Neural progenitor cell (in vitro differentiated cells): ENCODE measurements at regions not wholly inside any gene's neighbourhood (a gene's known extent, or its start where the extent isn't known, plus 50 kb on each side); places are given as distances from the start of the nearest gene placed in this dataset.

ENCODE experiments used
- DNase-seq: peaks from one replicate; pipeline ENCODE4 v3.0.0-alpha.2; 2016; ENCODE audit warnings: low spot score
- H2AFZ ChIP-seq: fragments of 200-600 bp; sonication (generic); replicated peaks from 2 replicates; pipeline ENCODE4 v1.6.1; 2016; ENCODE audit warnings: antibody characterized with exemption
- H3F3A ChIP-seq: fragments of 200-600 bp; sonication (generic); 2 replicates; pipeline ENCODE4 v1.6.1; 2016; ENCODE audit warnings: antibody characterized with exemption, low read depth
- H3K27ac ChIP-seq: fragments of 200-600 bp; sonication (generic); 2 replicates; pipeline ENCODE4 v1.5.1; 2016; ENCODE audit warnings: mild to moderate bottlenecking
- H3K27me3 ChIP-seq: fragments of 200-600 bp; sonication (generic); 2 replicates; pipeline ENCODE4 v1.6.1; 2016; ENCODE audit warnings: mild to moderate bottlenecking, moderate library complexity
- H3K36me3 ChIP-seq: fragments of 200-600 bp; sonication (generic); 2 replicates; pipeline ENCODE4 v1.5.1; 2016
- H3K4me1 ChIP-seq: fragments of 200-600 bp; sonication (generic); 2 replicates; pipeline ENCODE4 v1.6.1; 2016; ENCODE audit warnings: mixed run types
- H3K4me2 ChIP-seq: fragments of 200-600 bp; sonication (generic); 2 replicates; pipeline ENCODE4 v1.6.1; 2016
- H3K4me3 ChIP-seq: fragments of 200-600 bp; sonication (generic); 2 replicates; pipeline ENCODE4 v1.5.1; 2016
- H3K79me2 ChIP-seq: fragments of 200-600 bp; sonication (generic); 2 replicates; pipeline ENCODE4 v1.6.1; 2016; ENCODE audit warnings: low read depth
- H3K9ac ChIP-seq: fragments of 200-600 bp; sonication (generic); 2 replicates; pipeline ENCODE4 v1.6.1; 2016
- H3K9me3 ChIP-seq: fragments of 200-600 bp; sonication (generic); 2 replicates; pipeline ENCODE4 v1.5.1; 2016; ENCODE audit warnings: low read depth
- H4K20me1 ChIP-seq: fragments of 200-600 bp; sonication (generic); 2 replicates; pipeline ENCODE4 v1.6.1; 2016; ENCODE audit warnings: low read depth
- H3K27ac Mint-ChIP-seq: 3 replicates; pipeline ENCODE4 v1.8.0; 2021; ENCODE audit warnings: mixed read lengths
- H3K27me3 Mint-ChIP-seq: 2 replicates; pipeline ENCODE4 v1.8.0; 2022; ENCODE audit warnings: low read depth, mild to moderate bottlenecking, inconsistent platforms, moderate library complexity, mixed read lengths; ENCODE audit not compliant: insufficient read depth
- H3K36me3 Mint-ChIP-seq: 3 replicates; pipeline ENCODE4 v1.8.0; 2021; ENCODE audit warnings: mixed read lengths
- H3K4me1 Mint-ChIP-seq: 3 replicates; pipeline ENCODE4 v1.8.0; 2021; ENCODE audit warnings: mixed read lengths
- H3K4me3 Mint-ChIP-seq: 3 replicates; pipeline ENCODE4 v1.8.0; 2021; ENCODE audit warnings: mild to moderate bottlenecking, moderate library complexity, mixed read lengths
- H3K9me3 Mint-ChIP-seq: 3 replicates; pipeline ENCODE4 v1.8.0; 2020; ENCODE audit warnings: mixed read lengths
- EZH2 ChIP-seq: fragments of 200-600 bp; sonication (generic); IDR thresholded peaks from 2 replicates; pipeline ENCODE4 v1.6.1; 2017; ENCODE audit warnings: antibody characterized with exemption, mild to moderate bottlenecking, moderate library complexity
- EZH2phosphoT487 ChIP-seq: fragments of 200-600 bp; sonication (generic); IDR thresholded peaks from 2 replicates; pipeline ENCODE4 v1.6.1; 2017; ENCODE audit warnings: antibody characterized with exemption
- TF ChIP-seq, protein P1 (sequence below): fragments of 200-600 bp; sonication (generic); IDR thresholded peaks from 2 replicates; pipeline ENCODE4 v1.5.1; 2017; ENCODE audit warnings: antibody characterized with exemption, mild to moderate bottlenecking

DNA sequence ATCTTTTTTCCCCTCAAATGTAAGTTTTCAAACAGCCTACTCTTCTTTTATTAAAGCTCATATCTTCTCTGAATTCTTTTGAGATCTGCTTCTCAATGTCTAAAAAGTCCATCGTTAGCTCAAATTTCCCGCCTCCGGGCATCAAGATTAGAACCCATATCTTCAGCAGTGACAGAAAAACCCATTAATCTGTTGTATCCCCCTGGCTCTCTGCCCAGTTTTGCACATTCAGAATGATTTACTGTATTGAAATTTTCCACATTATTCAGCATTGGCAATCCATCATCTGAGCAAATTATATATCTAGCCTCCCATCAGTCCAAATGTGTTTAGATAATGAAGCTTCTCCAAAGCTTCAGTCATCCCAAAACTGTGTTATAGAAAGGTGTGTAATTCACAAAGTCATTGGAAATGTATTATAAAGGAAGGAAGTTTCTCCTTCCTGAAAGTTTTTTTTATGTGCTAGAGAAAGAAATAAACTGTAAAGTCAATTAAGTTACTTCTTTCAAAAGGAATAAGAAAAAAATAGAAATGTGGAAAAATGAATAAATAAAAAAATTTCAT, 849.9 kb downstream of the MAT2B start:
- no peaks in the 10 kb centered on the region for H4K20me1 ChIP-seq
- TF ChIP-seq, protein P1, sequence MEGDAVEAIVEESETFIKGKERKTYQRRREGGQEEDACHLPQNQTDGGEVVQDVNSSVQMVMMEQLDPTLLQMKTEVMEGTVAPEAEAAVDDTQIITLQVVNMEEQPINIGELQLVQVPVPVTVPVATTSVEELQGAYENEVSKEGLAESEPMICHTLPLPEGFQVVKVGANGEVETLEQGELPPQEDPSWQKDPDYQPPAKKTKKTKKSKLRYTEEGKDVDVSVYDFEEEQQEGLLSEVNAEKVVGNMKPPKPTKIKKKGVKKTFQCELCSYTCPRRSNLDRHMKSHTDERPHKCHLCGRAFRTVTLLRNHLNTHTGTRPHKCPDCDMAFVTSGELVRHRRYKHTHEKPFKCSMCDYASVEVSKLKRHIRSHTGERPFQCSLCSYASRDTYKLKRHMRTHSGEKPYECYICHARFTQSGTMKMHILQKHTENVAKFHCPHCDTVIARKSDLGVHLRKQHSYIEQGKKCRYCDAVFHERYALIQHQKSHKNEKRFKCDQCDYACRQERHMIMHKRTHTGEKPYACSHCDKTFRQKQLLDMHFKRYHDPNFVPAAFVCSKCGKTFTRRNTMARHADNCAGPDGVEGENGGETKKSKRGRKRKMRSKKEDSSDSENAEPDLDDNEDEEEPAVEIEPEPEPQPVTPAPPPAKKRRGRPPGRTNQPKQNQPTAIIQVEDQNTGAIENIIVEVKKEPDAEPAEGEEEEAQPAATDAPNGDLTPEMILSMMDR: no peak
- no peak for TF ChIP-seq EZH2
- no peak for TF ChIP-seq EZH2phosphoT487
- no peaks in the 10 kb centered on the region for H3K79me2 ChIP-seq
- Mint-ChIP-seq H3K27ac (no peak overlapping the region), H3K27me3 (no peaks in the 10 kb centered on the region), H3K9me3 (no peaks in the 10 kb centered on the region), H3K4me1 (peaks cover 13% of the 10 kb centered on the region), H3K4me3 (no peak overlapping the region), H3K36me3 (no peaks in the 10 kb centered on the region)
- no peak overlapping the region for H2AFZ ChIP-seq
- no peak overlapping the region for H3K9ac ChIP-seq
- no peak overlapping the region for H3K4me3 ChIP-seq
- no peaks in the 10 kb centered on the region for H3K27me3 ChIP-seq
- H3K4me1 ChIP-seq: peaks cover 7% of the 10 kb centered on the region
- H3K36me3 ChIP-seq: no peaks in the 10 kb centered on the region
- no peaks in the 10 kb centered on the region for H3K9me3 ChIP-seq
- DNase-seq: no peak
- no peak overlapping the region for H3K27ac ChIP-seq
- H3K4me2 ChIP-seq: no peak overlapping the region
- no peaks in the 10 kb centered on the region for H3F3A ChIP-seq

DNA sequence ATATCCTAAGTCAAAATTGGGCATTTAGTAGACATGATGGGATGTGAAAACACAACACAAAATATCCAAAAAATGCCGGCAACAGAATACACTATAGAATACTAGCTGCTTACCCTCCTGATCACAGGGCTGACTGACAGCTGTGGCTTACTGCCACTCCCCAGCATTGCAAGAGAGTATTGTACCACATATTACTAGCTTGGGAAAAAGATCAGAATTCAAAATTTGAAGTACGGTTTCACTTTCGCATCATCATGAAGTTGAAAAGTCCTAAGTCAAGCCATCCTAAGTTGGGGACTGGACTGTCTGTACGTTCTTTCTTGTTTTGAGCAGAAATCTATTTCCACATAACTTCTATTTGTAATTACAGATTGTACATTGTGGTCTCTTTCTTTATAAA, 851.4 kb downstream of the MAT2B start:
- H3K9ac ChIP-seq: no peak overlapping the region
- H3K4me3 ChIP-seq: no peak overlapping the region
- H3K4me1 Mint-ChIP-seq: peaks cover 12% of the 10 kb centered on the region
- no peak overlapping the region for H3K4me3 Mint-ChIP-seq
- peaks cover 18% of the 10 kb centered on the region for H3K4me1 ChIP-seq
- H2AFZ ChIP-seq: no peak overlapping the region
- DNase-seq: no peak
- no peaks in the 10 kb centered on the region for H3K36me3 Mint-ChIP-seq
- no peak for TF ChIP-seq EZH2phosphoT487
- TF ChIP-seq, protein P1: no peak
- TF ChIP-seq EZH2: no peak
- no peaks in the 10 kb centered on the region for H4K20me1 ChIP-seq
- H3K27ac ChIP-seq: no peak overlapping the region
- no peaks in the 10 kb centered on the region for H3K27me3 ChIP-seq
- no peaks in the 10 kb centered on the region for H3K27me3 Mint-ChIP-seq
- H3F3A ChIP-seq: no peaks in the 10 kb centered on the region
- H3K4me2 ChIP-seq: no peak overlapping the region
- H3K9me3 ChIP-seq: no peaks in the 10 kb centered on the region
- no peaks in the 10 kb centered on the region for H3K79me2 ChIP-seq
- no peaks in the 10 kb centered on the region for H3K9me3 Mint-ChIP-seq
- H3K27ac Mint-ChIP-seq: no peak overlapping the region
- no peaks in the 10 kb centered on the region for H3K36me3 ChIP-seq

DNA sequence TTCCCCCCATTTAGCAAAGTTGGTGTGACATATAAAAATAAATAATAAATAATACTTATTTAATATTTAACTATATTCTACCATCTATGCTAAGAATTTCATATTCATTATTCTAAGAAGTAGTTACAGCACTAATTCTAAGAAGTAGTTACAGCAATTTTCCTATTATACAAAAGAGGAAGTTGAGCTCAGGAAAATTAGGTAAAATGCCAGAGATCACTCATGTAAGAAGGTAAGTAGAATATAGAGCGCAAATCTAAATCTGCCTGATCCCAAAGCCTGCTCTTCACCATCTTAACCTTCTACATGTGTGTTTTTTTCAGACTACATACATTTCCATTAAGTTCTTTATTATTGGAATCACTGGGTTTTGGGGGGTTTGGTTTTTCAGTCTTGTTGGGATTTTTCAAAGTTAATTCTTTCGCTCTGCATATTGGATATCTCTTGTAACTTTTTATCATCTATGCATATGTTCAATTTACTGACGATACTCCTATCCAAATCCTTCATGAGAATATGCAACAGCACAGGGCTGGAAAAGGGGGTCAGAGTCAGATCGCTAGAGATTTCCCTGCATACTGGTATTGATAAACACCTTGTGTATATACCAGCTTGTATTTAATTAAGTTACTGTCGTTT, 852.1 kb downstream of the MAT2B start:
- H3K4me1 Mint-ChIP-seq: peaks cover 15% of the 10 kb centered on the region
- Histone ChIP-seq H3F3A (no peaks in the 10 kb centered on the region), H4K20me1 (no peaks in the 10 kb centered on the region), H3K4me3 (no peak overlapping the region), H2AFZ (no peak overlapping the region), H3K36me3 (no peaks in the 10 kb centered on the region), H3K79me2 (no peaks in the 10 kb centered on the region), H3K9me3 (no peaks in the 10 kb centered on the region), H3K9ac (no peak overlapping the region), H3K4me1 (peaks cover 24% of the 10 kb centered on the region), H3K27me3 (no peaks in the 10 kb centered on the region), H3K4me2 (no peak overlapping the region), H3K27ac (no peak overlapping the region)
- H3K4me3 Mint-ChIP-seq: no peak overlapping the region
- no peak overlapping the region for H3K27ac Mint-ChIP-seq
- no peaks in the 10 kb centered on the region for H3K36me3 Mint-ChIP-seq
- H3K27me3 Mint-ChIP-seq: no peaks in the 10 kb centered on the region
- DNase-seq: no peak
- no peak for TF ChIP-seq EZH2phosphoT487
- TF ChIP-seq, protein P1: no peak
- no peak for TF ChIP-seq EZH2
- no peaks in the 10 kb centered on the region for H3K9me3 Mint-ChIP-seq
